Tongue (tissue), 1 donor: ENCODE measurements at regions not wholly inside any gene's neighbourhood (a gene's known extent, or its start where the extent isn't known, plus 50 kb on each side); places are given as distances from the start of the nearest gene placed in this dataset.
A peak's percentile ranks its signal among the peaks of the same experiment; 100 is the strongest.

Source experiments
- DNase-seq: peaks from one replicate; pipeline ENCODE4 v3.0.0-alpha.2; 2015

GRCh38 chr3:187823746-187824145, 78.5 kb upstream of the BCL6 start:
- DNase-seq = no peak

GRCh38 chr3:187827723-187828122, 82.5 kb upstream of the BCL6 start:
- DNase-seq = no peak

GRCh38 chr3:187828579-187829452, 83.5 kb upstream of the BCL6 start:
- DNase-seq = no peak

GRCh38 chr3:187830181-187830580, 84.9 kb upstream of the BCL6 start:
- no peak for DNase-seq

- DNase-seq = peak; percentile 78
Observed at GRCh38 chr3:187831125-187832051, 86.1 kb upstream of the BCL6 start.

DNA sequence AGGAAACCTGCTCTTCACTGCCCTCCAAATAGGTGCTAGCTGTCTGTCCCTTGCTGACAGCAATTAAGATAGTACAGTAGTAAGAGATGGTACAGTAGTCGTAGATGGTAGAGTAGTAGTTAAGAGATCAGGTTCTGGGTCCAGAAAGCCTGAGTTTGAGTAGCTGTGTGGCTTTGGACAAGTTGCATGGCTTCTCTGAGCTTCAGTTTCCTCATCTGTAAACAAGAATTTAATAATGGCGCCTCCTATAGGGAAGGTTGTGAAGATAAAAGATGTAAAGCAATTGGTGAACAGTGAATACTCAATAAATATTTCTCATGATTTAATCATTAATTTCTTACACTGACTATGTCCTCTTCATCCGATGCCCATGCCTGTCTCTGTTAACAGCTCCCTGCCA, 86.9 kb upstream of the BCL6 start:
- no peak for DNase-seq

GRCh38 chr3:187833375-187833774, 88.1 kb upstream of the BCL6 start:
- no peak for DNase-seq

DNA sequence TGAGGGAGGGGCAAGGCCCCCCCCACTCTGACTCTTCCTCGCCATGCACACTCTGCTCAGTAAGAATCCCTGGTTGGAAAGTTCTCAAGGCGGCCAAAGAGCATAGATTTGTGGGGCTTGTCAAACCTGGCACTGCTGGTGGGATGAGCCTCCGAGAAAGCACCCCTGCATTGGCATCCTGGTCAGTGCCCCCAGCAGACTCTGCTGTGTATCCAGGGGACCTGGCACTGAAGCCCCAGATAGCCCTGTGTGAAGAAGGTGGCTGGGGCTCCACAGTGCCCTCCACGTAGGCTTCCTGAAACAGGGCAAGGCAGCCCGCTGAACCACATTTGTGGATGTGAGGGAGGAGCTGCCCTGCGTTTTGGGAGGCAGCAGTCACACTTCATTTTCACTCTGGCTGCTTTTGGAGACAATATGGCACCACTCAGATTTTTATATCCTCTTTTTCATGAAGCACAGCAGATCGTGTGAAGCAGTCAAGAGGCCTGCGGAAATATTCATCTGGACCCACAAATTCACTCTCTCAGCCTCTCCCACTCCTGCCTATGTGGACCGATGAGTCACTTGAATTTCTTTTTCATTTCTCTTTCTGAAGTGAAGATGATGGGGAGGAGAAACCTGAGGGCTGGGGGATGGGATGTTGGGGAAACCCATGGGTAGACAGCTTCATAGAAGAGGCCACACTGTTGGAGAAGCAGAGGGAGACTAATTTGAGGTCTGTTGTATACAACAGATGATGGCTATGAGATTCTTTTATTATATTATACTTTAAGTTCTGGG, 88.7 kb upstream of the BCL6 start:
- no peak for DNase-seq

DNA sequence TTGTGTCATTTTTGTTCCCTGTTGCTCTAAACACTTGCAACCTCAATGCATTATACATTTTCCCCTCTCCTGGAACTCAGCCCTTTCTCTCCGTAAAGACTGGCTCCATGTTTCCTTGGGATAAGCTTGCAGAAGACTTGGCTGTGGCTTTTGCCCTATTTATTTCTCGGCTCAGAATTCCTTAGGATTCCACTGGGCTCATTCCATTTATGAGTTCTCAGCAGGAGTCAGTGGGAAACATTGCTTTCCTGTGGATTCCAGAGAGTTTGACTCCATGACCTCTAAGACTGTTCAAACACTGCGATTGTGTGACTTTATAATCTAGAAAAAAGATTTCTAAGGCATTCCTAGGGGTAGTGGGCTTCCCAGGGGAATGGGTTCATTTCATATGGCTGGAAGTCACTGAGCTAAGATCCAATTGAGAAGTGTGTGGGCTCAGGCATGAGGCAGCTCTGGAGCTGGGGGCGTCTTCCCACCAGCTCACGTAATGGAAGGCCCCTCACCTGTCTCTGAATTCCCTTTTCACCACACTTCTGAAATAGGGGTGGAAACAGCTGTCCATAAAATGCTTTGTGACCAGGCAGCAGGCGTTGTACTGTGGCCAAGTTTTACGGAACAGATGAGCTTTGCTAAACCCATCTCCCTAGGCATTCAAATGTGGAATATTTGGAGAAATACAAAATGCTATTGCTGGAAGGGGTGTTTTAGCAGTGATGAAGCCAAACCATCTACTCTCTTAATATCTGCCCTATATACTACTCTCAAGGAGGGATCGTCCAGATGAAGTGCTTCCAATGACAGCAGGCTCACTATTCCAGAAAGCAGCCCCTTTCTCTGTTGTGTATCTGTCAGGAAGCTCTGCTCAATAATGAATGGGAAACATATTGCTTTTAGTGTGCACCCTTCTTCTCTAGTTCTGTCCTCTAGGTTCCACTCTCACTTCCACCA, 91.8 kb upstream of the BCL6 start:
- DNase-seq = peak; percentile 64

DNA sequence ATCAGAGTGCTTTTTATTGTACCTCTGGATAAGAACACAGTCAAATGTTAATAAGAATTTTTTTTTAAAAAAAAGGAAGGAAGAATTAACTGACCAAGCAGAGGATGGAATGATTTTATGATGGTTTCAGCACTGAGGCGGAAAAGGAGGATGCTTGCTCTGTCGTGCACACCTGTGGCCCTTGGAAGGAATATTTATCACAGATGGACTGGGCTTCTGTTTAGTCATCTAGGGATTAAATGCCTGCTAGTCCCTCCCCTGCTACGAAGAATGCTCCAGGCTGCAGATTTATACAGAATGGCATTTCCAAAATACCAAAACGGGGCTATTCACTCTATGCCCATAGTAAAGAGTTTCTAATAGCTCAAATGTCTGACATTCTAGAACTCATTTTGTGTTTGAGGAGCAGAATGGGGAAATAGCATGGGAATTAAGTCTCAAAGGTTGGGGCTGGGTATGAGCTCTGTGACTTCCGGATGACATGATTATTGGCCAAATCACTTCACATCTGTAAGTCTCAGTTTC, 92.8 kb upstream of the BCL6 start:
- DNase-seq = no peak

DNA sequence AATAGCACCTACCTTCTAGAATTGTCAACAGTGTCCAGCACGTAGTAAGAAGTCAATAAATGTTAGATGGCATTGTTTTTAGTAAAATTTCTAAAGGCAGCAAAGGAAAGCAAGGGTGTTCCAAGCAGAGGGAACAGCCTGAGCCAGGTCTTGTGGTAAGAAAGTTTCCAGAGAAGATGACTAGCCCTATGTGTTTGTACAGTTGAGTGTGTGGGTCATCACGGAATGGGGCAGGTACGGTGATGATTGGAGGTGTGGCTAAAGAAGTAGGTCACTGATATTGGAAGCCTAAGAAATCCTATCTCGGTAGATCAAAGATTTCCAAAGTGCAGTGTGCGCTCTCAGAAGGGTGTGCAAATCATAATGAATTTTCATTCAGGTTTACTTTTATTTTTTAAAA, 94.2 kb upstream of the BCL6 start:
- no peak for DNase-seq

GRCh38 chr3:187840856-187841255, 95.6 kb upstream of the BCL6 start:
- no peak for DNase-seq

- no peak for DNase-seq
Observed at GRCh38 chr3:187841560-187841959, 96.3 kb upstream of the BCL6 start.

- DNase-seq = no peak
Observed at GRCh38 chr3:187843654-187844053, 98.4 kb upstream of the BCL6 start.

GRCh38 chr3:187844708-187845107, 99.4 kb upstream of the BCL6 start:
- DNase-seq = no peak

GRCh38 chr3:187845826-187846225, 100.6 kb upstream of the BCL6 start:
- no peak for DNase-seq

GRCh38 chr3:187848401-187848800, 103.1 kb upstream of the BCL6 start:
- no peak for DNase-seq

- no peak for DNase-seq
Observed at GRCh38 chr3:187849016-187849654, 103.9 kb upstream of the BCL6 start.

GRCh38 chr3:187850258-187850921, 105.1 kb upstream of the BCL6 start:
- no peak for DNase-seq
